ENCODE measurements at regions not wholly inside any gene's neighbourhood (a gene's known extent, or its start where the extent isn't known, plus 50 kb on each side); places are given as distances from the start of the nearest gene placed in this dataset.

GRCh38 chr15:91765660-91766059 lies 87.8 kb upstream of the SLCO3A1 start:
- FAIRE-seq = no peak

GRCh38 chr15:91769476-91769875 lies 84.0 kb upstream of the SLCO3A1 start:
- FAIRE-seq = no peak

- FAIRE-seq = no peak
Measured at GRCh38 chr15:91769894-91770293, 83.6 kb upstream of the SLCO3A1 start.

GRCh38 chr15:91776104-91776503 lies 77.4 kb upstream of the SLCO3A1 start:
- no peak for FAIRE-seq

- no peak for FAIRE-seq
Measured at GRCh38 chr15:91779960-91780359, 73.5 kb upstream of the SLCO3A1 start.

GRCh38 chr15:91780387-91780786 lies 73.1 kb upstream of the SLCO3A1 start:
- FAIRE-seq = no peak

GRCh38 chr15:91782221-91782620 lies 71.3 kb upstream of the SLCO3A1 start:
- FAIRE-seq = no peak

- no peak for FAIRE-seq
Measured at GRCh38 chr15:91783008-91783407, 70.5 kb upstream of the SLCO3A1 start.

GRCh38 chr15:91783451-91783850 lies 70.1 kb upstream of the SLCO3A1 start:
- FAIRE-seq = no peak

- no peak for FAIRE-seq
Measured at GRCh38 chr15:91784973-91785709, 68.4 kb upstream of the SLCO3A1 start.

GRCh38 chr15:91787198-91787597 lies 66.3 kb upstream of the SLCO3A1 start:
- FAIRE-seq = no peak

GRCh38 chr15:91789136-91789535 lies 64.4 kb upstream of the SLCO3A1 start:
- no peak for FAIRE-seq

- no peak for FAIRE-seq
Measured at GRCh38 chr15:91790836-91791235, 62.7 kb upstream of the SLCO3A1 start.

GRCh38 chr15:91793771-91794170 lies 59.7 kb upstream of the SLCO3A1 start:
- no peak for FAIRE-seq

- no peak for FAIRE-seq
Measured at GRCh38 chr15:91795235-91795634, 58.3 kb upstream of the SLCO3A1 start.

GRCh38 chr15:91801836-91802534 lies 51.5 kb upstream of the SLCO3A1 start:
- FAIRE-seq = no peak

GRCh38 chr15:91803260-91803659 lies 50.2 kb upstream of the SLCO3A1 start:
- no peak for FAIRE-seq
